Stimulated activated CD4-positive, alpha-beta T cell treated with anti-CD3 and anti-CD28 coated beads, Interleukin-2, amount 100 ng/mL, for 48 hours (primary cell): ENCODE measurements at regions not wholly inside any gene's neighbourhood (a gene's known extent, or its start where the extent isn't known, plus 50 kb on each side); places are given as distances from the start of the nearest gene placed in this dataset.

ENCODE experiments used
- DNase-seq, 2 donors: peaks; one replicate each; pipeline ENCODE4 v3.0.0-alpha.2; 2020

GRCh38 chr2:20562540-20563225, 88.2 kb downstream of the HS1BP3 start:
- no peak for DNase-seq

DNA sequence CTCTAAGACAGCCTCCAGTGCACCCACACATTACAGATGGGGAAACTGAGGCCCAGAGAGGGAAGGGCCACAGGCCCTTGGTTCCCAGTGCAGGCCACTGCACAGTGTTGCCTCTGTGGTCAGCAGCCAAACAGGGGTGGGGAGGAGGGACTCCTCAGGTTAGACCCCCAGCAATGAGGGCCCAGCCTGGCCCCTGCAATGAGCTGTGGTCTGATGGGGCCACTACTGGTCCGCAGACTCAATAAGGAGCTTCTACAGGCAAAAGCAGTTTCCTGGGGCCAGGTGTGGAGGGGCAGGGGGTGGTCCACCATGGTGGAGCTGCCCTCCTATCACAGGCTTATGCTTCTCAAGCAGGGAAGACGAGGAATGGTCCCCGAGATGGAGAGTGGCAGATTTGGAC, 87.6 kb downstream of the HS1BP3 start:
- DNase-seq: no peak

DNA sequence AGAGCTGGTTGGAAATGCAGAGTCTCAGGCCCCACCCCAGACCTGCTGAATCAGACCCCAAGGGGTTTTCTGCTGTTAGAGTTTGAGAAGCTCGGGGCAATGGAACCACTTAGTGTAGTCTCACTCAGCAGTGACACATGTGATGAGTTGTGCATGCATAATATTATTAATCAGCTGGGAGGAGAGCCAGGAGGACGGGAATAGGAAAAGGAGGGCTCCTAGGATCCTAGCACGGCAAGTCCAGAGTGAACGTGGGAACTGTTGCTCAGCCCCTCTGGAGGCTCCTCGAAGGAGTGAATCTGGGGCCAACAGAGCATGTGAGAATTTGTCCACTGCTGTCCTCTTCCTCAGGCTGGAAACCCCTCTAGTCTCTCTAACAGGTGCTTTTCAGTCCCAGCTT, 87.1 kb downstream of the HS1BP3 start:
- DNase-seq: no peak

DNA sequence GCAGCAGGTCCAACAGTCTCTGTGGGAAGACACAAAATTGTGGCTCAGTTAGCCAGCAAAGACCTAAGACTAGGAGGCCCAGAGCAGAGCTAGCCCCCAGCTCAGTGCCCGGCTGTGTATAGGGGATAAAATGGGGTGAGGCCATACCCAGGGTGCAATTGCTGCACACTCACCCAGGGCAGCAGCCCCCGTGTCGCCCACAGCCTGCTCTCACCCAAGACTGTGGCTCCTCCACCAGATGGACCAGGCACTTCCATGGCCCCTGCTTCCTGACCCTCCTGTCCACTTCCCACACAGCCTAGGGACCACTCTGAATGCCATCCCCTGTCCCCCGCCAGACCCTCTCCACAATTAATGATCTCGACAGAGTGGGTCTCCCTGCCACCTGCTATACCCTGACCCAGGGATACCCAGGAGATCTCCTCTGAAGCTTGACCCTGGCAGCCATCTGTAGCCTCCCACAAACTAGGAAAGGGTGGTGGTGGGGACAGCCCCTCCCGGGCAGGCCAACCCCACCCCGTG, 85.7 kb downstream of the HS1BP3 start:
- DNase-seq: no peak

DNA sequence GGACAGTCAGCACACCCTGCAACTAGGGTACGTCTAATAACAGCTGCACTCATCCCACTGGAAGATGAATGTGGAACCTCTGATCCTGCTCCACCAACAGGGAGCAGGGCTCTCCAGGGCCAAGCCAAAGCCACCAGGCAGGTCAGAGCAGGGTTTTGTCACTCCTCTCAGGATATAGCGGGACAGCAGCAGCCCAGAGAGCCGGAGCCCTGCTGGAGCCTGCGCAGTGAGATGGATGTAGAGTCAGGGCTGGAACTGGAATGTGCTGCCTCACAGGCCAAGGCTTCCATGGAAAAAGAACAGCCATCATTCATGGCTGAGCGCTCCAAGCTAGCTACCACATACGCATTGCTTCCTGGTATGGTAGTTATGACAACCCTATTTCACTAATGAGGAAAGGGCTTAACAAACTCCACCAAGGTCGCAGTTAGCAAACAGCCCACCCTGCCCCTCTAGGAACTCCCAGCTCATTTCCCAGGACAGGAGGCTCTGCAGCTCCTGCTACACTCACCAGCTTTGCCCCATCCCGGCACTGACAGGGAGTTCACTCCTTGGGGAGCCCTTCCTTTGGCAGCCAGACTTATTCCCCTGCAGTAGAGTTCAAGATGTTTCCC, 85.2 kb downstream of the HS1BP3 start:
- no peak for DNase-seq

- no peak for DNase-seq
Measured at GRCh38 chr2:20566331-20566730, 84.6 kb downstream of the HS1BP3 start.

DNA sequence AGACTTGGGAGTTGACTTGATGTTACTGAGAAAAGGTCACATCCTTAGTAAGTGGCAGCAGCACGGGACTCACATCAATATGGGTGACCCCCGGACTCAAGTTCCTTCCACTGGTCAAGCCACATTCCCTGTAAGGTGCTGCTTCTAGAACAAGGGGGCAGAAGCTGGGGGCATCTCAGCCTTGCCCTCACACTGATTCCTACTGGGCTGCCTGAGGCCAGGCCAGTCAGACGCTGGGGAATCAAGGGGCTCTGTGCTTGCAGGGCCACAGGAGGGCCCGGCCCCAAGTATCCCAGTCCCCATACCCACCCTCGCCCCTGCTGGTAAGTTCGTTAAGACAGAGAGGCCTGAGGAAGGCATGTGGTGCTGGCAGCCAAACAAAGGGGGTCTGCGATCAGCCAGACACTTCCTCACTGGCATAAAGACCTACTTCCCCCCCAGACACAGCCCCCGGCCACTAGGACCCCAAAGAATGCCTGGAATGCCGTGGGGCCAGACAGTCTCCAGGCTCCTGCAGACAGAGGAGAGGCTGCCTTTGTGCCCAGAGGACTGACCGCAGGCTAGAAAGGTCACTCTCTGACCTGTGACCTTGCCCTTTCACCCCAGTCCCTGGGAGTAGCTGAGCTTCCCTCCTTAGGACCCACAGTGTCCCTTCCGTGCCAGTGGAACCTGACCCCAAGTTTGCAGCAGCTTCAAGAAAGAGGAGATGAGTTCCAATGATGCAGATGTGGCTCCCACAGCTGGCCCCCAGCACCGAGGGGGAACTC, 83.6 kb downstream of the HS1BP3 start:
- no peak for DNase-seq
